SU-DHL-6 (cell line): ENCODE measurements at regions not wholly inside any gene's neighbourhood (a gene's known extent, or its start where the extent isn't known, plus 50 kb on each side); places are given as distances from the start of the nearest gene placed in this dataset.
"Not testable (repeated sequence)": the region's sequence is repeated elsewhere in the genome, so short reads cannot be mapped to it uniquely, and the experiment has no call there.

Experiments
- EZH2phosphoT487 ChIP-seq: fragments of 200-600 bp; sonication (generic), shearing (Covaris generic); conservative IDR thresholded peaks from 2 replicates; pipeline ENCODE4 v1.6.1; 2018; ENCODE audit warnings: mild to moderate bottlenecking, antibody characterized with exemption, low read length, moderate library complexity, mixed read lengths
- TF ChIP-seq, protein P1 (sequence below): fragments of 200-600 bp; sonication (generic); IDR thresholded peaks from one replicate; pipeline ENCODE4 v1.5.1; 2017; ENCODE audit warnings: antibody characterized with exemption, mild to moderate bottlenecking, low read length, moderate library complexity; ENCODE audit not compliant: insufficient read depth, poor library complexity, severe bottlenecking

DNA sequence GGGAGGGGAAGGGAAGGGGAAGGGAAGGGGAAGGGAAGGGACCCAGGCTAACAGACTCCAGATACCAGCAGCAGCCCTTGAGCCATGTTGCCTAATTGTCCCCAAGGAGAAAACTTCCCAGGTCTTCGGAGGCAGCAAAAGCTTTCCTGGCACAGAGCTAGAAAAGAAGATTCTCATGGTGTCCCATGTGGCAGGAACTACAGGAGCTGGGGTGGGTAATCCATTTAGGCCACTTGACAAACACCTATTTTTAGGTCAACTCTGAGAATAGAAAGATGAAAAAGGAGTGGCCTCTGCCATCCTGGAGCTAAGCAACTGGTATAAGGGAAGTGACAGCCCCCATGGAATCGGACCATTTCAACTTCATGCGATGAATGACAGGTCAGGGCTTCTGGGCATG is 52.1 kb upstream of the SPDYE9 start:
- TF ChIP-seq, protein P1, sequence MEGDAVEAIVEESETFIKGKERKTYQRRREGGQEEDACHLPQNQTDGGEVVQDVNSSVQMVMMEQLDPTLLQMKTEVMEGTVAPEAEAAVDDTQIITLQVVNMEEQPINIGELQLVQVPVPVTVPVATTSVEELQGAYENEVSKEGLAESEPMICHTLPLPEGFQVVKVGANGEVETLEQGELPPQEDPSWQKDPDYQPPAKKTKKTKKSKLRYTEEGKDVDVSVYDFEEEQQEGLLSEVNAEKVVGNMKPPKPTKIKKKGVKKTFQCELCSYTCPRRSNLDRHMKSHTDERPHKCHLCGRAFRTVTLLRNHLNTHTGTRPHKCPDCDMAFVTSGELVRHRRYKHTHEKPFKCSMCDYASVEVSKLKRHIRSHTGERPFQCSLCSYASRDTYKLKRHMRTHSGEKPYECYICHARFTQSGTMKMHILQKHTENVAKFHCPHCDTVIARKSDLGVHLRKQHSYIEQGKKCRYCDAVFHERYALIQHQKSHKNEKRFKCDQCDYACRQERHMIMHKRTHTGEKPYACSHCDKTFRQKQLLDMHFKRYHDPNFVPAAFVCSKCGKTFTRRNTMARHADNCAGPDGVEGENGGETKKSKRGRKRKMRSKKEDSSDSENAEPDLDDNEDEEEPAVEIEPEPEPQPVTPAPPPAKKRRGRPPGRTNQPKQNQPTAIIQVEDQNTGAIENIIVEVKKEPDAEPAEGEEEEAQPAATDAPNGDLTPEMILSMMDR = not testable (repeated sequence)
- TF ChIP-seq EZH2phosphoT487 = not testable (repeated sequence)
